GM21786 (cell line): ENCODE measurements at regions not wholly inside any gene's neighbourhood (a gene's known extent, or its start where the extent isn't known, plus 50 kb on each side); places are given as distances from the start of the nearest gene placed in this dataset.

Experiments
- ATAC-seq: cut with Tn5 transposase; IDR thresholded peaks from one replicate; pipeline ENCODE4 v1.9.1; 2021; ENCODE audit not compliant: unreplicated experiment

- no peak for ATAC-seq
Observed at GRCh38 chr9:82299870-82300269, 311.3 kb downstream of the SPATA31D1 start.

DNA sequence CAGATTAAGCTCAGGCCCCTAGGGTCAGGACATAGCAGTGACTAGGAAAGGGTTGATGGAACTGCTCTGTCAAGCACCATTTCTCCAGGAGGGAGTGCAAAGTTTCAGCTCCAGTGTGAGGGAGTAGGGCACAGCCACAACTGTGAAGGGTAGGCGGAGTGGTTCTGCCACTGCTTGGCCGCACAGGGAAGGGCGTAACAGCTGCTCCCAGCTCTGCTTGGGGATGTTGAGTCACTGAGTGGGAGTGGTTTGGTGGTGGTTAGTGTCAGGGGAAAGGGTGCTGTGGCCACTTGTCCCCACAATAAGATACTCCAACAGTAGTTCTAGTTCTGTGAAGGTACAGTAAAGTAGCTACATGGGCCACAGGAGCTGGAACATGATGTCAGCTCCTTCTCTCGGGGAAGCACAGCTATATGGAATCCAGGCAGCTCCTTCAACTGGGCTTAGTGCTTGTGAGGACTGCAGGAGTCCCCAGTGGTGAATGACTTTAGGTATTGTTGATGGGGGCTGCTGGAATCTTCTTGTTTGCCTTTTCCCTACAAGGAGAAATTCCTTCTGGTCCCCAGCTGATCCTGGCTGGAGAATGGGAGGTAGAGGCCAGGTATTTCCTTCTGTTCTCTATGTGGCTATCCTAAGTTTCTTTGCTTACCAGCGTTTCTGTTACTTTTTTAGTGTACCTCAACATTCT is 314.5 kb downstream of the SPATA31D1 start:
- ATAC-seq, result no peak

- no peak for ATAC-seq
Observed at GRCh38 chr9:82308836-82309235, 320.3 kb downstream of the SPATA31D1 start.

GRCh38 chr9:82313697-82314096 is 325.1 kb downstream of the SPATA31D1 start:
- ATAC-seq, result no peak

DNA sequence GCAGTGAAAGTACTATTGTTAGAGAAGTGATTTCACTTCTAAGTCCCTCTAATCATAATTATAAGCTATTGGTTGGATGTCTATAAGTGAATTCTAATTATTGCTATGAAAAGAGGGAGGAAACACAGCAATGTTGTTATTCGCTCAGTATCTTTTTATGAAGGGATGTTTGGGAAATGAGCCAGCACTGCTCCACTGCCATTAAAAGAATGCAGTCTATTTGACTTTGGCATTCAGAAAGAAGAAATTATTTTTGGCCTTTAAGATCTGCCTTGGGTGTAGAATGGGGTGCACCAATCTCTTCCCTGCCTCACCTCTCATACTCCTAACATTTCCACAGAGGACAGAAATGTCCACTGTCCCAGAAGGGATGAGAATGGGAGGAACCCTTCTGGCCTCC is 332.0 kb downstream of the SPATA31D1 start:
- ATAC-seq, result no peak

GRCh38 chr9:82325907-82326306 is 337.3 kb downstream of the SPATA31D1 start:
- no peak for ATAC-seq

DNA sequence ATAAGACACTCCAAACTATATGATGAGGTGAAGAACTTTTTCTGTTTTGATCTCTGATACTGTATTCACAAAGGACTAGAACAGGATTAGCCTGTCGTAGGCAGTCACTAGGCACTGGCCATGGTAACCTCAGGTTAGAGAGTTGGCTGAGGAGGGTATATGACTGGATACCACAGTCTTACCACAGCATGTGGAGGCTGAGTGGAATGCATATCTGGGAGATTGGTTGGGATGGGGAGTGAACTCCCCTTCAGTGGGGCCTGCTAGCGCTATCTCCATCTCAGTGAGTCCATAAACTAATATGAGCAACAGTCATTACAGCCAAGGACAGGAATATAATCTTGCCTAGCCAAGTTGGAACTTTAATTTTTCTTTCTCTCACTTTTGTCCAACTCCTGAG is 339.1 kb downstream of the SPATA31D1 start:
- ATAC-seq, result no peak

DNA sequence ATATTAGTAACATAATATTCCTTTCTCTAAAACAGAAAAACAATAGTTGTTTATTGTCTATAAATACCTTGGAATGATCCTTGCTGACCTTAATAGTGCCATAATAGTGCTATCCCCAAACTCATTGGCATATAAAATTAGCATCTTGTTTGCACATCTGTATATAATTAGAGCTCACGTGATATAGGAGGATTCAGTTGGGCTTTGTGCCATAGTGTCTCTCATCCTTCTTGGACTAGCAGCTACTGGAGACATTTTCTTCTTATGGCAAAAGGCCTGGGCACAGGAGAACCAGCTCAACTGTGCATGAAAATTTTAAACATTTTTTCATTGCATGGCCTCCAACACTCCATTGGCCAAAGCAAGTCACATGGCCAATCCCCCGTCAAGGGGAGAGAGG is 342.5 kb downstream of the SPATA31D1 start:
- no peak for ATAC-seq

GRCh38 chr9:82332018-82332773 is 343.6 kb downstream of the SPATA31D1 start:
- no peak for ATAC-seq

- no peak for ATAC-seq
Observed at GRCh38 chr9:82332774-82333152, 344.2 kb downstream of the SPATA31D1 start.

DNA sequence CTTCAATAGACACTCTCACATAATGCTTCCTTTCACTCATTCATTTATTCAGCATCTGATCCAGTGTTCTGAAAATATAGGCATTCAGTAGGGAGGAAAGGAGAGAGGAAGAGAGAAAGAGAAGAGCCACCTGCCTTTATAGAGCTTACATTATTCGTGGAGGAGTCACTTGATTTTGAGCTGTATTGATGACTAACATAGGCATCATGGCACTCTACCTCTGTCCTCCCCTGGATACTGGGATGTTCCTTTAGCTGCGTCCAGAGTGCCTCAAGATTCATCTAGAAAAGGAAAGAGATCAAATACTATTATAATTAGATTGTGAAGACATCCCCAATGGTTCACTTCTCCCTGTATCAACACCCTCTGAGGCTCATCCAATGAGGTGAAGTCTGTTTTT is 345.1 kb downstream of the SPATA31D1 start:
- ATAC-seq, result no peak

GRCh38 chr9:82334286-82334685 is 345.7 kb downstream of the SPATA31D1 start:
- no peak for ATAC-seq

- no peak for ATAC-seq
Observed at GRCh38 chr9:82337351-82337750, 348.8 kb downstream of the SPATA31D1 start.

GRCh38 chr9:82342046-82342445 is 353.5 kb downstream of the SPATA31D1 start:
- no peak for ATAC-seq

- no peak for ATAC-seq
Observed at GRCh38 chr9:82346040-82346439, 357.5 kb downstream of the SPATA31D1 start.

DNA sequence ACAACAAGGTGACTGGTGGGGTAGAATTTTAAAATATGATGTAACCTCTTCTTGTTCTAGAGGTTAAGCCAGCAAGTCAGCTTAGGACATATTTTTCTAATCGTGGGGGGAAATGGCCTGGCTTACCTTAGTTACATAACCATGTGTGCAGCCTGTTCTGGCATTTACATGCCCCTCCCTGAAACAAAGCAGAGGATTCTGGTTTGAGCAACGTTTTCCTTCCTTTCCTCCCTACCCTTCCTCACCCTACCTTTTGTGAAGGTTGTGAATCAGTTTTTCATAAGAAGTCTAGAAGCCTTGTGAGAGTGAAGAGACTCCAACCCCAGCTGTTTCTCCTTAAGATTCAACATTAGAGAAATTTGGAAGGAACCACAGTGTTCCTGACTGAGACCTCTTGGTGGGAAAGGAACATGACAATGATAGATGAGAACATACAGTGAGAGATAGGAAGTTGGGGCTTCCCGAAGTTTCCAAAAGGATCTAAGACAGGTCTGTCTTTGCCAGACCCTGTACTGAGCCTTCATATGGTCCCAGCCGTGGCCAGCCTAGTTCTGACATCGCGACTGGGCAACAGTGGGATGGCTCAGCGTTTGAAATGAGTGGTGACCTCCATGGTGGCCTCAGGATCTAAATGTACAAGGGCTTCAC is 365.2 kb downstream of the SPATA31D1 start:
- no peak for ATAC-seq

DNA sequence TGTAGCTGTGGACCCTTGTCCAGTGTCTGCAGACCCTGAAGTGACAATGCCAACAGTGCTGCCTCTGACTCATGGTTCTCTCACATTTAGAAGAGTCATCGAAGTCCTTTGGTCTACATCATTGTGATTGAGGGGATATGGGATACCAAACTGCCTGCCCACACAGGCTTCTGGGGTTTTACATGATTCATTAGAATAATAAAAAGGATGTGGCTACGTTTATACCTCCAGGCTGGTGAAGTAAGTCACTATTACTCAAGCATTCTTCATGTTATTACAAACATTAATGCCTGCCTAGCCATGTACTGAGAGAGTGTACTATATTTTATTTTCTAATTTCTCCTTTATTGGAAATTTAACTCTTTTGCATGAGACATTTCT is 365.7 kb downstream of the SPATA31D1 start:
- no peak for ATAC-seq

- ATAC-seq, result no peak
Observed at GRCh38 chr9:82356131-82356530, 367.6 kb downstream of the SPATA31D1 start.

GRCh38 chr9:82356871-82357270 is 368.3 kb downstream of the SPATA31D1 start:
- ATAC-seq, result no peak

DNA sequence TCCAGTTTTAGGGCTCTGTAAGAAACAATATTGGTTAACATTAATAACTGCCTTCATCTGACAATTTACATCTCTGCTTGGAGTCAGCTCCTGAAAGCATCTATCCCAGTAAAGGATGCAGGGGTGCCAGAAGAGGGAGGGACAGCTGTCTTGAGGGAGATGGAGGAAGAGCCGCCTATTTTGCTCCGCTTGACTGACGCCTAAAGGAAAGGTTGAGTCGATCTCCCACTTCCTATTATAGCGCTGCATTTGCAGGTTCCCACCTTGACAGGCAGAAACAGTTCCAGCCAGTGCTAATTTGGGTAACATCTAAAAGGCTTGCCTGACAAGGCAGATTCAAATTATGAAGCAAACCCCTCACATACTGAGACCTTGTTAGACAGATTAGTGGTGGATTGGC is 374.6 kb downstream of the SPATA31D1 start:
- no peak for ATAC-seq

DNA sequence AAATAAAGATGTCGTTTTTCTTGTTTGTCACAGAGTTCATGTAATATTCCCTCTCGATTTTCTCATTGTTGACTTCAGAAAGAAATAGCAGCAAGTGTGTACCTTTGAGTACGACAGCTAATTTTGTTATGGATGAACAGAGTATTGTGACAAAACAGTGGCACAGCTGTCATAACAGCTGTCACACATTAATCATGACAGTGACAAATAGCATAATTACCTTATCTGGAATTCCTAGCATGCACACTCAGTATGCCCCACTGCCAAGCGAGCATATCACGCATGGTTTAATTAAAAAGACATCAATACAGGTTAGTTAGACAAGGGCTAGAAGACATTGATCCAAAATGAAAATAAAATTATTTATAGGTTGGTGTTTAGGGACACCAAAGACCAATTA is 375.1 kb downstream of the SPATA31D1 start:
- ATAC-seq, result no peak

GRCh38 chr9:82367016-82367415 is 378.4 kb downstream of the SPATA31D1 start:
- ATAC-seq, result no peak
